Suppressor macrophage treated with lipopolysaccharide for 1 hour (primary cell): ENCODE measurements at regions not wholly inside any gene's neighbourhood (a gene's known extent, or its start where the extent isn't known, plus 50 kb on each side); places are given as distances from the start of the nearest gene placed in this dataset.

Experiments
- DNase-seq, 3 donors: peaks; one replicate each; pipeline ENCODE4 v3.0.0-alpha.2; 2020 to 2022

DNA sequence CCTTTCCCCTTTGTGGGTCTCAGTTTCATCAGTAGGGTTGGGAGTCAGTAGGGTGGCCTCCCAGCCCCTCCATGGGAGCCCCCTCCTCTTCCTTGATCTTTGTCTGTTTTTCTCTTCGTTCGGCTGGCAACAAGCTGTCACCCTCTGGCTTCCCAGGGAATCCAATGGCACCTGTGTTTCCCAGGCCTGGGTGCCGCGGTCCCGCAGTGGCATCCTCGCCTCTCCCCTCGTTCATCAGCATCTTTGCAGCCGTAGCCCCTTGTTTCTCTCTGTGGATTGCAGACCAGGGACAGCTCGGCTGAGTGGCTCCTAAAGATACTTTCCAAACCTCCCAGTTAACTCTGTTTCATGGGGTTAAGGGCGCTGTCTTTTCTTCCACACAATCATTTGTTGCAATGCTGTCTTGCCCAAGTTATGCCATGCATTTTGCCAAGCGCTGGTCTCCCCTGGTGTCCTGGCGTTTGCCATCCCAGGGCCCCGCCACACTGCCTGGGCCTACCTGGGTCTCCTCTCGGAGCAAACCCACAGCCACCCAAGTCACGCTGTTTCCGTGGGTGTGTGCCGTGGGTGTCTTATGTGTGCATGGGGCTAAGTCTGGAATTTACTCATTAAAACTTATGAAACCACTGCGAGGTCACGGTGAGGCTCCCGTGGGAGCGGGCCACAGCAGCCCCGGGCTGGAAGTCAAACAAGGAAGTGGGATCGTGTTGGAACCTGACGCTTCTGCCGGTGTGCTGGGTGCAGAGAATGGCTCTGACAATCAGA, 189.4 kb upstream of the SHH start:
- peak in 1 of 3 donors; percentile 14 for DNase-seq

DNA sequence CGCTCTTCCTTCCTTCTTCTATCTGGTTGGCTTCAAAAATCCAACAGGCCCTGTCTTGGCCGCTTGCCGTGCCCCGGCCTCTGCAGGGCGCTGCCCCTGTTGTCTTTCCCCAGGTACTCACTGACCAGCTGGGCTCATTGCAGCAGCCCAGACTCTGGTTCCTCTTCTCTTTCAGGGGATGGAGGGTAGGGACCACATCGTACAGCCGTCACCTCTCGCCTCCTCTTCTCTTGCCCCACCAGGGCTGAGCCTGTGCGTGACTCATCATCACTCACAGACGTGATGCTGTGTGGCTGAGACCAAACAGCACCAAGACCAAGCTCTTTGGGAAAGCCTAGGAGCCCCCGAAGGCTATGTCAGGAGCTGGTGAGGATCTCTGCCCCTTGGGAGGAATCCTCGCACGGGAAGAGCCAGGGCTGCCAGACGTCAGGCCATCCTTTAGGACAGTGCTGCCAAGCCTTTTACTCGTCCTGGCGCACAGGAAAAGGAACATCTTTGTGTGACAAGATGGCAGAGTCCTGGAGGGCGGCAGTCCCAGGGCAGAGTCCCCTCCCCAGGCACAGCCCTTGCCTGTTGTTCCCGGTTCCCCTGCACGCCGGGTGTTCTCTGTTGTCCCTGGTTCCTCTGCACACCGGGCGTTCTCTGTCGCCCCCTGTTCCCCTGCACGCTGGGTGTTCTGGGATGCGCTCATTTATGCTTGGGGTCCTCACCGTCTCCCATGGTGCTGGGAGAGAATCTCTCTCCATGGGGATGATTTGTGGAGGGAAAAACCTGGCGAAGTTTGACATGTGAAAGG, 188.5 kb upstream of the SHH start:
- DNase-seq, result peak in 2 of 3 donors; percentile 15 to 23

- no peak for DNase-seq
These were observed 187.6 kb upstream of the SHH start for GRCh38 chr7:155999631-156000489.

GRCh38 chr7:155998766-155999630, 186.7 kb upstream of the SHH start:
- DNase-seq, result no peak

DNA sequence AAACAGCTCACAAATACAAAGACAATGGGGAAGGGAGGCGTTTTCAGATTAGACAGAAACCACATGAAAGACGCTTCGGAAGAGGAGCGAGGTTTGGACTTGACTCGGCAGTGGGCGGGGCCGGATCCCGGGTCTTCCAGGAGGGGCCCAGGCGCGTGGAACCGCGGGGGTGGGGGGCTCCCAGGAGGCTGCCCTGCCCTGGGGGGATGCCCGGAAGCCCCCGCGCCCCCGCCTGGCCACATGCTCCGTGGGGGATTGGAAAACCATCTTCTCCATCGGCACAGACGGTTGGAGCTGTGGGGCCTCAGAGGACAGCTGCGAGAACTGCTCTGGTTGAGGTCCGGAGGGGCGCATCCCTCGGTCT, 186.0 kb upstream of the SHH start:
- DNase-seq, result no peak

DNA sequence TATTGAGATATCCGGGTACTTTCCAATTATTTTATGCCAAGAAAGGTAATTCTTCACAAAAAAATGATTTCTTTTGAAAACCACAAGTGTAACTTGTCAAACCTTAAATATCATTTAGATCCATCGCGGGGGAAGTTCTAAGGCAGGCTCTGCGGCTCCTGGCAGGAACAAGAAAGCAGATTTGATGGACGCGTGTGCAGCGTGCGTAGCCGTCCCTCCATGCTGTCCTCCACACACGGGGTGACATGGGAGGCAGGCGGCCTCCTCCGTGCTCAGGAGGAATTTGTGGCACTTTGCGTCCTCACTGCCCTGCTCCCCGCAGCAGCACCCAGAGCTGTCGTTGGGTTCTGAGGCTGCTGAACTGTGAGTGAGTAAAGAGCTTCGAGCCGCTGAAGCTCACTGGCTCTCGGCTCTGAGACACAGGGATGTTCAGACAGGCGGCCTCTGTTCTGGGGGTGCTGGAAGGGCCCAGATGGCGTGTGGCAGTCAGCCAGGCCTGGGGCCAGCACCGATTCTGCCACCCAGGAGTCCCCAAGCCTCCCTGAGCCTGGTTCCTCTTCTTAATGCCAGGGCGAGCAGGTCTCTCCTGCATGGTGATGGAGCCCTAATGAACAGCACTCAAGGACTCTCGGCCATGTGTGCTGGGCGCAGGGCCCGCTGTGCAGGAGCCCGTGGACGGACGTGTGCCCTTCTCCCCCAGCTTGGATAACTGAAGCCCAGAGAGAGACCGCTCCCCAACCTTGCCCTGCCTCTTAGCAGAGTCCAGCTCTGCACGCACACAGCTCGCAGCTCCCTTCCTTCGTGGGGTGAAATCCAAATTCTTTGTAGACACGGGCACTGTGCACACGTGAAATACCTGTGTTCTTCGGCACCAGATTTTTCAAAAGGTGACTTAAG, 185.4 kb upstream of the SHH start:
- DNase-seq, result no peak

DNA sequence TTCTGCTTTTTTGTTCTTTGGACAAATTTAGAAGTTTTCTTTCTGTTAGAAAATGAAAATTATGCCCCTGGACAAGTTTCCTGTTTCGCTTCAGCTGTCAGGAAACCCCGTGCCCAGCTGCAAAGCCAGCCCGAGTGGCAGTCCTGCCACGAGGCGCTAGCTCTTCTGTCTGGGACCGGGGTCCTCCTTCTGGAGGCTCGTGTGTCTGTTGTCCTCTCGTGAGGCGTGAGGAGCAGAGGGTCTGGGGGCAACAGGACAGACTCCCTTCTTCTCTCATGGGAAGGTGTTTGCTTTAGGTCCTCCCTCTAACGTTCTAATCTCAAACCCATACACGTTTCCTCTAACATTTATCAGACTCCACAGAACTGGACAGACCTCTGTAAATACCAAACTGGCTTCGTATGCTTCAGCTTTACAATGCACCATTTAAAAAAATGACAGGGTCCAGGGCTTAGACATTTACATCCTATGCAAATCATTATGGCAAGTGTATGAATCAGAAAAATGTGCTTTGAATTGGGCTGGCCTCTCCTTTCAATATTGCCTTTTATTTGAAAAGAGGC, 184.5 kb upstream of the SHH start:
- peak in 1 of 3 donors; percentile 15 for DNase-seq

- DNase-seq, result no peak
These were observed 182.9 kb upstream of the SHH start for GRCh38 chr7:155995183-155995612.

GRCh38 chr7:155994279-155994811, 182.1 kb upstream of the SHH start:
- DNase-seq, result no peak

GRCh38 chr7:155993420-155994278, 181.4 kb upstream of the SHH start:
- DNase-seq, result no peak

DNA sequence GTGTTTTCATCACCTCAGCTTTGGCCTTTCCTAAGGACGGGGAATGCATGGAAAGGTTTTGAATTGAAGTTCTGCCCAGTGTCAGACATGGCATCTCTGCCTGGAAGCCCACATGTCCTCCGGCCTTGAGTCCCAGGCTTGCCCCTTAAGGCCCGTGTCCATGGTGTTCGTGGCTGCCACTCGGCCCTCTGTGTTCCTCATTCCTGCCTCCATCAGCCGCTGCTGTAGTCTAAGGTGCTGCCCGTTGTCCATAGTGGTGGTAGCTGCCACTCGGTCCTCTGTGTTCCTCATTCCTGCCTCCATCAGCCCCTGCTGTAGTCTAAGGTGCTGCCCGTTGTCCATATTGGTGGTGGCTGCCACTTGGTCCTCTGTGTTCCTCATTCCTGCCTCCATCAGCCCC, 180.7 kb upstream of the SHH start:
- DNase-seq, result no peak

- DNase-seq, result no peak
These were observed 180.3 kb upstream of the SHH start for GRCh38 chr7:155992538-155992937.

DNA sequence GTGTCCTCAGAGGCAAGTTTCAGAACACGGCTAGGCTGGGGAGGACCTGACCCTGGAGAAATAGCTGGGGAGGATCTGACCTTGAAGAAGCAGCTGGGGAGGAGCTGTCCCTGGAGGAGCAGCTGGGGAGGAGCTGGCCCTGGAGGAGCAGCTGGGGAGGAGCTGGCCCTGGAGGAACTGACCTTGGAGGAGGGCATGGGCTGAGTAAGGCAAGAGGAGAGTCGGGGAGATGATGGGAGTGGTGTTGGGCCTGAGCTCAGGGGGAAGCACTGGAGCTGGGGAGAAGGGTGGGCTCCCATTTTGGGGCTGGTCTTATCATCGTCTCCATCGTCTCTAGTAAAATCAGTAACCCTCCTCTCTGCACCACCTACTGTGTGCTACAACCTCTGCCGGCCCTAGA, 179.8 kb upstream of the SHH start:
- DNase-seq, result no peak

DNA sequence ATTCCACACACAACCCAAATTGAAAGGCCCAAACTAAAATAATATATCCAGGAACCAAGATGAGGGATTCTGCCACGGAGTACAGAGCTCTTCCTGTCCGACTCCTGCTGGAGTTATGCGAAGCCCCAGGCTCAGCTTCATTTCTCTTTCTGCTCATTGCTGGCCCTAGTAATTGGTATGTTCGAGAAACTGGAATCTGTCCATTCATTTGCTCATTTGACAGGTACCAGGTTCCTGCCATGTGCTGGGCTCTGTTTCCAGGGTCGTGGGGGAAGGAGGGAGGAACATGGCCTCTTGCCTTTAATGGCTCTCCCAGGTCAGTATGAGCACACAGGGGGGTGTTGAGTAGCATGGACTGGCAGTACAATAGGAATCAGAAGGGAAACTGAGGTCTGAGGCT, 179.2 kb upstream of the SHH start:
- no peak for DNase-seq

- DNase-seq, result no peak
These were observed 176.2 kb upstream of the SHH start for GRCh38 chr7:155988416-155988815.

GRCh38 chr7:155987681-155988235, 175.5 kb upstream of the SHH start:
- DNase-seq, result no peak

DNA sequence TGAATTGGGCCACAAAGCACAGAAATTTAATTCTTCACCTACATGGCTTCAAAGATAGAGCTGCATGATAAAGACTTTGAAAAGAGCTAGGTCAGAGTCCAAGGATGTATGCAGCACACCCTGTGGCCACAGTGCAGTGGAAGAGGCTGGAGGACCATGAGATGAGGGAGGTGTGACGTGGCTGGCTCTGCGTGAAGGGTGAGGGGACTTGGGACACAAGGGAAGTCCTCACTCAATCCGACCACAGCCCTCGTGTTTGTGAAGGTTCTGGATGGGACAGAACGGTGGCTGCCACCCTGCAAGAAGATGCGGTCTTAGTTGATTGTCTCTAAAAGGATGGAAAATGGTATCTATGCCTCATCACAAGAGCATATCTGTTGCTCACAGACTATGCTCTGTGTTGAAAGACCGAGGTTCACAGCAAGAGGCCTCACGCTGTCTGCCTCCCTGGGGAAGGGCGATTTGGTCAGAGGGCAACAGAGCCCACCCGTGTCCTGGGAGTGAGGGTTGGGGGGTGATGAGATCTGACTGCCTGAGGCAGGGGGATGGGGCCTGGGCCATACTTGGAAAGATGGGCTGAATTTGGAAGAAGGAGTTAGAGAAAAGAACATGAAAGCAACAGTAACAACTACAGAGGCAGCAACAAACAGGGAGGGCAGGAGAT, 174.4 kb upstream of the SHH start:
- no peak for DNase-seq

DNA sequence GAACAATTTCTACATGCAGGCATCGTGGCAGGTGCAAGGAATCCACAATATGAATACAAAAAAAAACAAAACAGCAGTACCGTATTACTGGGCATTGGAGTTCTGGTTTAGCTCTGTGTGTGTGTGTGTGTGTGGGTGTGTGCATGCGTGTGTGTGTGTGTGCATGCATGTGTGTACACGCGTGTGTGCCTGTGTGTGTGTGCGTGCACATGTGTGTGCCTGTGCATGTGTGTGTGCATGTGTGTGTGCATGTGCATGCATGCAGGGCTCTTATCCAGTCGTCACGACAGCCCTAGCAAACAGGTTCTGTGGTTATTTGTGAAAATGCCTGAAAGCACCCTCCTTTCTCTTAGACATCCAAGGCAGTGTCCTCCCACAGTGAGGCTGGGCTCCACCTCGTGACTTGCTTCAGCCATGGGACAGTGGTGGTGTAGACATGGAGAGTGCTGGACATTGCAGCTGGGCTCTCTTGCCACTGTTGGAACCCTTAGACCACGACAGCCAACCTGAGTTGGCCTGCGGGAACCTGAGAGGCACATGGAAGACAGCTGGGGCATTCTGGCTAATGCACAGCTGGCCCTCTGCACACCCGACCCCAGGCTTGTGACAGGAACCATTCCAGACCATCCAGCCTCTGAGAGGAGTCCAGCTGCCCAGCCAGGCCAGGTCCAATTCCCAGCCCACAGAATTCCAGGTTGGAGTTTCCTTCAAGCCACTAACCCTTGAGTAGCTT, 173.4 kb upstream of the SHH start:
- no peak for DNase-seq
